Endothelial cell of umbilical vein (primary cell): ENCODE measurements at regions not wholly inside any gene's neighbourhood (a gene's known extent, or its start where the extent isn't known, plus 50 kb on each side); places are given as distances from the start of the nearest gene placed in this dataset.

Experiments
- BruUV-seq: library from RNA; stranded (reverse); fragments of 400-500 nt; replicated peaks from 2 replicates; lab custom pipeline; 2021; lab: Mats Ljungman, UMichigan
- CTCF ChIA-PET: fragments of 300-600, 350-600 bp; sonication (Branson Sonifier 250); formaldehyde crosslinking; loops from one replicate; lab custom pipeline; 2021; ENCODE audit warnings: antibody characterized with exemption, inconsistent platforms; lab: Charles Lee
- POLR2A ChIA-PET: fragments of 300-600, 350-600 bp; sonication (Branson Sonifier 250); formaldehyde crosslinking; loops from one replicate; lab custom pipeline; 2021; ENCODE audit warnings: antibody characterized with exemption, inconsistent platforms; lab: Charles Lee
- DNase-seq: peaks from one replicate; pipeline ENCODE4 v3.0.0-alpha.2; 2011; ENCODE audit warnings: low read depth, low spot score
- FAIRE-seq: peaks from 2 replicates; lab custom pipeline; 2011; peaks lifted over from hg19 to GRCh38; lab: Jason Lieb, UNC
- H2AFZ ChIP-seq: 2 replicates; pipeline ENCODE4 v1.6.0; 2012; ENCODE audit warnings: low read depth, low read length, control low read depth, inconsistent platforms
- H3K27ac ChIP-seq: 2 replicates; pipeline ENCODE4 v1.5.1; 2011; ENCODE audit warnings: low read depth, mild to moderate bottlenecking, control low read depth, low read length, moderate library complexity; ENCODE audit not compliant: insufficient read depth
- H3K27me3 ChIP-seq, 2 experiments: 2 replicates each; pipeline versions ENCODE4 v1.6.0 to v1.6.1; 2011; ENCODE audit warnings: low read length in 2 of 2, mixed read lengths in 1 of 2; ENCODE audit not compliant: control insufficient read depth in 2 of 2, insufficient read depth in 2 of 2
- H3K36me3 ChIP-seq, 2 experiments: 2 replicates in 1 of 2; 3 replicates in 1 of 2; pipeline ENCODE4 v1.5.1; 2011; ENCODE audit warnings: low read length in 2 of 2, mild to moderate bottlenecking in 1 of 2, moderate library complexity in 1 of 2; ENCODE audit not compliant: control insufficient read depth in 2 of 2, insufficient read depth in 2 of 2; ENCODE audit errors: extremely low read depth in 1 of 2
- H3K4me1 ChIP-seq: 3 replicates; pipeline ENCODE4 v1.5.1; 2011; ENCODE audit warnings: mild to moderate bottlenecking, low read length; ENCODE audit not compliant: control insufficient read depth, insufficient read depth; ENCODE audit errors: extremely low read depth
- H3K4me2 ChIP-seq: 2 replicates; pipeline ENCODE4 v1.6.1; 2011; ENCODE audit warnings: low read length, control low read depth, mixed read lengths; ENCODE audit not compliant: insufficient read depth
- H3K4me3 ChIP-seq, 3 experiments: fragments of 200-600 bp in 1 of 3; sonication (generic), shearing (Covaris generic) in 1 of 3; replicated peaks in 1 of 3; 2 replicates each; pipeline ENCODE4 v1.5.1; 2011 to 2016; ENCODE audit warnings: control low read depth in 3 of 3, low read length in 3 of 3, mild to moderate bottlenecking in 2 of 3, inconsistent platforms in 1 of 3, low read depth in 1 of 3, moderate library complexity in 1 of 3; ENCODE audit not compliant: insufficient read depth in 1 of 3
- H3K79me2 ChIP-seq: 2 replicates; pipeline ENCODE4 v1.6.0; 2012; ENCODE audit warnings: low read length, inconsistent platforms; ENCODE audit not compliant: control insufficient read depth, insufficient read depth
- H3K9ac ChIP-seq: replicated peaks from 2 replicates; pipeline ENCODE3; 2011; ENCODE audit warnings: low read length, control low read depth; ENCODE audit not compliant: insufficient read depth; ENCODE audit errors: extremely low read depth
- H3K9me1 ChIP-seq: replicated peaks from 3 replicates; pipeline ENCODE4 v1.6.0; 2011; ENCODE audit warnings: mild to moderate bottlenecking, low read length; ENCODE audit not compliant: control insufficient read depth, insufficient read depth; ENCODE audit errors: extremely low read depth
- H3K9me3 ChIP-seq: replicated peaks from 2 replicates; pipeline ENCODE4 v1.5.1; 2012; ENCODE audit warnings: low read length, inconsistent platforms; ENCODE audit not compliant: control insufficient read depth, insufficient read depth
- H4K20me1 ChIP-seq: replicated peaks from 2 replicates; pipeline ENCODE3; 2011; ENCODE audit warnings: mild to moderate bottlenecking, low read length; ENCODE audit not compliant: control insufficient read depth, insufficient read depth; ENCODE audit errors: extremely low read depth
- EZH2 ChIP-seq: IDR thresholded peaks from 2 replicates; pipeline ENCODE4 v1.6.1; 2012; ENCODE audit warnings: borderline replicate concordance, low read depth, mild to moderate bottlenecking, moderate library complexity, low read length, inconsistent platforms; ENCODE audit not compliant: severe bottlenecking
- FOS ChIP-seq: IDR thresholded peaks from 2 replicates; pipeline ENCODE4 v1.6.1; 2011; ENCODE audit warnings: mild to moderate bottlenecking, low read length, moderate library complexity, borderline replicate concordance; ENCODE audit not compliant: insufficient read depth
- GATA2 ChIP-seq: IDR thresholded peaks from 2 replicates; pipeline ENCODE4 v1.7.0; 2011; ENCODE audit warnings: low read depth, mild to moderate bottlenecking, moderate library complexity, mixed read lengths, low read length; ENCODE audit not compliant: insufficient read length, insufficient read depth
- JUN ChIP-seq: IDR thresholded peaks from 2 replicates; pipeline ENCODE4 v1.6.1; 2011; ENCODE audit warnings: borderline replicate concordance, low read depth; ENCODE audit not compliant: insufficient read length, insufficient read depth
- MYC ChIP-seq: IDR thresholded peaks from one replicate; pipeline ENCODE4 v1.6.1; 2011; ENCODE audit warnings: mild to moderate bottlenecking, low read depth, low read length
- POLR2A ChIP-seq: IDR thresholded peaks from 2 replicates; pipeline ENCODE4 v1.6.1; 2012; ENCODE audit warnings: low read depth, mild to moderate bottlenecking, control low read depth, low read length
- POLR2AphosphoS5 ChIP-seq: IDR thresholded peaks from 2 replicates; pipeline ENCODE4 v1.6.1; 2012; ENCODE audit warnings: low read depth, mild to moderate bottlenecking, control low read depth, low read length, moderate library complexity; ENCODE audit not compliant: insufficient read depth
- dilution Hi-C: fragments of 300-500 bp; cut with MboI; formaldehyde crosslinking; loops from one replicate; pipeline ENCODE4 v1.15.0; 2019; ENCODE audit warnings: low sequenced_read_pairs; ENCODE audit not compliant: extremely low pct_ligation_motif_present
- intact Hi-C: fragments of 100-400 bp; cut with micrococcal nuclease; formaldehyde crosslinking; loops from one replicate; pipeline ENCODE4 v1.10.0; 2022
- TF ChIP-seq, protein P1 (sequence below), 2 donors: IDR thresholded peaks; 1 replicate in 1 of 2; 2 replicates in 1 of 2; pipeline ENCODE4 v1.5.1; 2011; ENCODE audit warnings: low read length in 2 of 2, mild to moderate bottlenecking in 2 of 2, moderate library complexity in 2 of 2, control low read depth in 1 of 2, inconsistent platforms in 1 of 2, low read depth in 1 of 2; ENCODE audit not compliant: insufficient read depth in 1 of 2; ENCODE audit errors: extremely low read depth in 1 of 2
- TF ChIP-seq, protein P2 (sequence below): IDR thresholded peaks from 2 replicates; pipeline ENCODE4 v1.6.1; 2011; ENCODE audit not compliant: insufficient read depth, insufficient read length

DNA sequence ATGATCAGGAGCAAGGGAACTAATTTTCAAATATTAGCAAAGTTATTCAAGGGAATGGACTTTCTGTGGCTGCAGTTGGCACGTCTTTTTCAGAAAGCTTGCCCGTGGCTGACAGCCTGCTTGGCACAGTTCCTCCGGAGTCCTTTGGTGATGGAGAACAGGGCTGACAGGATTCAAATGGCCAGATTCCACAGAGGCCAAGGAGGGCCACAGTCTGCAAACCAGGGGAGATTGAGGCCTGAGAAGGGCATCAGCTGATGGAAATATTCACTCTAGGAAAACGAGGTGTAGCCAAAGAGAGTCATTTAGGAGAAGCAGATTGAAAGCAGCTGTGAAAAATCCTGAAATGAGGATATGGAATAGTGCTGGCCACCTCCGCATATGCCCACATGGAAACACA lies 178.3 kb downstream of the EMP1 start:
- BruUV-seq, result no TSS peak

More for the DNA sequence above, 178.3 kb downstream of the EMP1 start:
- FAIRE-seq (no peak), DNase-seq (no peak)
- Histone ChIP-seq H3K9ac (no peak overlapping the region), H3K4me2 (no peak overlapping the region), H3K36me3 (no peaks in the 10 kb centered on the region), H3K27ac (no peak overlapping the region), H3K79me2 (no peaks in the 10 kb centered on the region), H3K4me3 (no peak overlapping the region), H3K4me1 (no peaks in the 10 kb centered on the region), H3K9me3 (no peaks in the 10 kb centered on the region), H3K9me1 (no peaks in the 10 kb centered on the region), H3K27me3 (peaks cover 0 to 2% of the 10 kb centered on the region in 2 experiments), H2AFZ (no peak overlapping the region), H4K20me1 (no peaks in the 10 kb centered on the region)
- TF ChIP-seq JUN (no peak), FOS (no peak), POLR2AphosphoS5 (no peak), POLR2A (no peak), EZH2 (no peak), GATA2 (no peak), MYC (no peak)
- TF ChIP-seq, protein P1, sequence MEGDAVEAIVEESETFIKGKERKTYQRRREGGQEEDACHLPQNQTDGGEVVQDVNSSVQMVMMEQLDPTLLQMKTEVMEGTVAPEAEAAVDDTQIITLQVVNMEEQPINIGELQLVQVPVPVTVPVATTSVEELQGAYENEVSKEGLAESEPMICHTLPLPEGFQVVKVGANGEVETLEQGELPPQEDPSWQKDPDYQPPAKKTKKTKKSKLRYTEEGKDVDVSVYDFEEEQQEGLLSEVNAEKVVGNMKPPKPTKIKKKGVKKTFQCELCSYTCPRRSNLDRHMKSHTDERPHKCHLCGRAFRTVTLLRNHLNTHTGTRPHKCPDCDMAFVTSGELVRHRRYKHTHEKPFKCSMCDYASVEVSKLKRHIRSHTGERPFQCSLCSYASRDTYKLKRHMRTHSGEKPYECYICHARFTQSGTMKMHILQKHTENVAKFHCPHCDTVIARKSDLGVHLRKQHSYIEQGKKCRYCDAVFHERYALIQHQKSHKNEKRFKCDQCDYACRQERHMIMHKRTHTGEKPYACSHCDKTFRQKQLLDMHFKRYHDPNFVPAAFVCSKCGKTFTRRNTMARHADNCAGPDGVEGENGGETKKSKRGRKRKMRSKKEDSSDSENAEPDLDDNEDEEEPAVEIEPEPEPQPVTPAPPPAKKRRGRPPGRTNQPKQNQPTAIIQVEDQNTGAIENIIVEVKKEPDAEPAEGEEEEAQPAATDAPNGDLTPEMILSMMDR (IDR thresholded peaks at IDR 0.05; ENCODE audit: extremely low read depth in 1 of 2, insufficient read depth in 1 of 2, low read depth in 1 of 2, low read length in 2 of 2), result no peak
- TF ChIP-seq, protein P2, sequence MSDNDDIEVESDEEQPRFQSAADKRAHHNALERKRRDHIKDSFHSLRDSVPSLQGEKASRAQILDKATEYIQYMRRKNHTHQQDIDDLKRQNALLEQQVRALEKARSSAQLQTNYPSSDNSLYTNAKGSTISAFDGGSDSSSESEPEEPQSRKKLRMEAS, result no peak
- ChIA-PET POLR2A (no interaction called here), CTCF (interaction anchor here (4.3 kb wide), 1 partner anchor 13 kb away, joined by 48 read pairs; no protein-coding TSS in a partner anchor)
- dilution Hi-C loops, result no loop called here
- intact Hi-C loops, result no loop called here
